ENCODE measurements at regions not wholly inside any gene's neighbourhood (a gene's known extent, or its start where the extent isn't known, plus 50 kb on each side); places are given as distances from the start of the nearest gene placed in this dataset.

- no peak for TF ChIP-seq EZH2 (IDR thresholded peaks at IDR 0.05; ENCODE audit: low read depth, unreplicated experiment)
- no peak for TF ChIP-seq REST (IDR thresholded peaks at IDR 0.05; ENCODE audit: unreplicated experiment)
- no peak for TF ChIP-seq CTCF (conservative IDR thresholded peaks at IDR 0.05; ENCODE audit: low read depth in 2 of 2)
- no peak for TF ChIP-seq EZH2phosphoT487 (IDR thresholded peaks at IDR 0.05; ENCODE audit: unreplicated experiment)
- no peak for TF ChIP-seq CREB1 (CRISPR knock-in tag; IDR thresholded peaks at IDR 0.05; ENCODE audit: low read depth)
- TF ChIP-seq JUNB (IDR thresholded peaks at IDR 0.05; ENCODE audit: unreplicated experiment) = no peak
Observed at GRCh38 chr22:47814474-47814873, 1052.0 kb downstream of the TBC1D22A start.

All from GM23338 (cell line).